CD14-positive monocyte (primary cell): ENCODE measurements at regions not wholly inside any gene's neighbourhood (a gene's known extent, or its start where the extent isn't known, plus 50 kb on each side); places are given as distances from the start of the nearest gene placed in this dataset.

ENCODE experiments used
- DNase-seq, 3 donors: peaks; one replicate each; pipeline ENCODE4 v3.0.0-alpha.2; 2011 to 2022
- H2AFZ ChIP-seq: 2 replicates; pipeline ENCODE4 v1.6.0; 2012; ENCODE audit warnings: mild to moderate bottlenecking, low read depth, low read length, inconsistent platforms; ENCODE audit not compliant: insufficient read depth, poor library complexity, severe bottlenecking
- H3K27ac ChIP-seq, 2 donors: 1 replicate in 1 of 2; 2 replicates in 1 of 2; pipeline ENCODE4 v1.5.1; 2012 to 2013; ENCODE audit warnings: low read length in 2 of 2, control low read depth in 1 of 2, inconsistent platforms in 1 of 2, low read depth in 1 of 2, mild to moderate bottlenecking in 1 of 2
- H3K27me3 ChIP-seq, 2 donors: one replicate each; pipeline versions ENCODE4 v1.6.0 to v1.6.1; 2011 to 2013; ENCODE audit warnings: low read length in 2 of 2; ENCODE audit not compliant: control insufficient read depth in 2 of 2, insufficient read depth in 2 of 2
- H3K36me3 ChIP-seq, 2 donors: replicated peaks in 1 of 2; 1 replicate in 1 of 2; 2 replicates in 1 of 2; pipeline versions ENCODE4 v1.5.1 to v1.6.1; 2012 to 2013; ENCODE audit warnings: low read length in 2 of 2, control low read depth in 1 of 2, inconsistent platforms in 1 of 2, mild to moderate bottlenecking in 1 of 2; ENCODE audit not compliant: insufficient read depth in 2 of 2, control insufficient read depth in 1 of 2
- H3K4me1 ChIP-seq, 2 donors: 1 replicate in 1 of 2; 2 replicates in 1 of 2; pipeline versions ENCODE4 v1.5.1 to v1.6.1; 2012 to 2013; ENCODE audit warnings: low read length in 2 of 2, control low read depth in 1 of 2, inconsistent platforms in 1 of 2, mild to moderate bottlenecking in 1 of 2, moderate library complexity in 1 of 2; ENCODE audit not compliant: insufficient read depth in 2 of 2, control insufficient read depth in 1 of 2
- H3K4me2 ChIP-seq: replicated peaks from 2 replicates; pipeline ENCODE3; 2012; ENCODE audit warnings: low read length, moderate library complexity, mild to moderate bottlenecking; ENCODE audit not compliant: poor library complexity, severe bottlenecking; ENCODE audit errors: extremely low read depth
- H3K4me3 ChIP-seq, 3 experiments: fragments of 200-600 bp in 1 of 3; sonication (generic) in 1 of 3; replicated peaks in 1 of 3; 1 replicate in 2 of 3; 2 replicates in 1 of 3; pipeline ENCODE4 v1.5.1; 2011 to 2013; ENCODE audit warnings: low read length in 3 of 3, mild to moderate bottlenecking in 3 of 3, control low read depth in 2 of 3, low read depth in 2 of 3, inconsistent platforms in 1 of 3, moderate library complexity in 1 of 3
- H3K79me2 ChIP-seq: 2 replicates; pipeline ENCODE4 v1.6.0; 2012; ENCODE audit warnings: mild to moderate bottlenecking, control low read depth, inconsistent platforms, low read length, moderate library complexity; ENCODE audit not compliant: insufficient read depth
- H3K9ac ChIP-seq: 2 replicates; pipeline ENCODE4 v1.6.0; 2017; ENCODE audit warnings: low read length, mild to moderate bottlenecking; ENCODE audit not compliant: insufficient read depth, poor library complexity, severe bottlenecking
- H3K9me3 ChIP-seq, 2 donors: replicated peaks in 1 of 2; 1 replicate in 1 of 2; 2 replicates in 1 of 2; pipeline versions ENCODE4 v1.5.1 to v1.6.1; 2012 to 2013; ENCODE audit warnings: low read length in 2 of 2, control low read depth in 1 of 2; ENCODE audit not compliant: control insufficient read depth in 1 of 2, insufficient read depth in 1 of 2
- H4K20me1 ChIP-seq: 2 replicates; pipeline ENCODE4 v1.6.0; 2012; ENCODE audit warnings: mild to moderate bottlenecking, low read length, control low read depth, moderate library complexity; ENCODE audit not compliant: insufficient read depth
- H3K27ac Mint-ChIP-seq, 7 donors: one replicate each; pipeline ENCODE4 v1.8.0; 2020; ENCODE audit warnings: mild to moderate bottlenecking in 7 of 7, mixed read lengths in 7 of 7, moderate library complexity in 6 of 7, inconsistent platforms in 2 of 7
- H3K27me3 Mint-ChIP-seq, 3 donors: one replicate each; pipeline ENCODE4 v1.8.0; 2021 to 2022; ENCODE audit warnings: low read depth in 3 of 3, mild to moderate bottlenecking in 3 of 3, mixed read lengths in 3 of 3, moderate library complexity in 3 of 3, inconsistent platforms in 1 of 3
- H3K36me3 Mint-ChIP-seq, 2 donors: one replicate each; pipeline ENCODE4 v1.8.0; 2020; ENCODE audit warnings: mixed read lengths in 2 of 2, inconsistent platforms in 1 of 2, mild to moderate bottlenecking in 1 of 2
- H3K4me1 Mint-ChIP-seq: one replicate; pipeline ENCODE4 v1.8.0; 2020; ENCODE audit warnings: mild to moderate bottlenecking, mixed read lengths
- H3K4me3 Mint-ChIP-seq, 2 donors: one replicate each; pipeline ENCODE4 v1.8.0; 2020; ENCODE audit warnings: mild to moderate bottlenecking in 2 of 2, mixed read lengths in 2 of 2, moderate library complexity in 1 of 2
- H3K9me3 Mint-ChIP-seq, 7 donors: one replicate each; pipeline ENCODE4 v1.8.0; 2020 to 2022; ENCODE audit warnings: mixed read lengths in 7 of 7, mild to moderate bottlenecking in 6 of 7, moderate library complexity in 6 of 7, inconsistent platforms in 2 of 7
- WGBS: methylation state at CpG from one replicate; pipeline ENCODE4 v1.1.5; 2013; ENCODE audit warnings: missing lambda C conversion rate; ENCODE audit not compliant: insufficient coverage; 5-methylcytosine and 5-hydroxymethylcytosine counted together
- intact Hi-C, 2 donors: fragments of 100-400 bp; cut with micrococcal nuclease; formaldehyde crosslinking; loops; one replicate each; pipeline versions ENCODE4 v1.15.0 to v1.15.1; 2023
- TF ChIP-seq, protein P1 (sequence below): fragments of 200-600 bp; IDR thresholded peaks from one replicate; pipeline ENCODE4 v1.8.0; 2022; ENCODE audit warnings: antibody characterized with exemption, mild to moderate bottlenecking

DNA sequence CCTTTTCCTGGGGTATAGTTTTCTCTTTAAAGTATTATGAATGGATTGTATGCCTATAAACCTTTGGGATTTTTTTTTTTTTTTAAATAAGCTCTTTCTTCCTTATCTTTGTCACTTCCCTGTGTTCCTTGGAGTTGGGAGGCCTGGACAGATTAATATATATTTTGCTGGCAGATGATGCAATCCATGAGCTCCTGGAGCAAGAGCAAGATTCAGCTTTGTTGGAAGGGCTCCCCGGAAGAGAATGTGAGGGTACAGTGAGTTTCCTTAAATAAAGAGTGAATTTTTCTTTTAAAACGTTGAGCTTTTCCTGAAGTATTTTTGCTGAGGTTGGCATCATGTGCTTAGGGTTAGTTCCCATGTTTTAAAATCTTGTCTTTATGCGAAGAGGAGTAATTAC, 98.7 kb upstream of the SLC28A3 start:
- TF ChIP-seq, protein P1, sequence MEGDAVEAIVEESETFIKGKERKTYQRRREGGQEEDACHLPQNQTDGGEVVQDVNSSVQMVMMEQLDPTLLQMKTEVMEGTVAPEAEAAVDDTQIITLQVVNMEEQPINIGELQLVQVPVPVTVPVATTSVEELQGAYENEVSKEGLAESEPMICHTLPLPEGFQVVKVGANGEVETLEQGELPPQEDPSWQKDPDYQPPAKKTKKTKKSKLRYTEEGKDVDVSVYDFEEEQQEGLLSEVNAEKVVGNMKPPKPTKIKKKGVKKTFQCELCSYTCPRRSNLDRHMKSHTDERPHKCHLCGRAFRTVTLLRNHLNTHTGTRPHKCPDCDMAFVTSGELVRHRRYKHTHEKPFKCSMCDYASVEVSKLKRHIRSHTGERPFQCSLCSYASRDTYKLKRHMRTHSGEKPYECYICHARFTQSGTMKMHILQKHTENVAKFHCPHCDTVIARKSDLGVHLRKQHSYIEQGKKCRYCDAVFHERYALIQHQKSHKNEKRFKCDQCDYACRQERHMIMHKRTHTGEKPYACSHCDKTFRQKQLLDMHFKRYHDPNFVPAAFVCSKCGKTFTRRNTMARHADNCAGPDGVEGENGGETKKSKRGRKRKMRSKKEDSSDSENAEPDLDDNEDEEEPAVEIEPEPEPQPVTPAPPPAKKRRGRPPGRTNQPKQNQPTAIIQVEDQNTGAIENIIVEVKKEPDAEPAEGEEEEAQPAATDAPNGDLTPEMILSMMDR: no peak
- Histone ChIP-seq H3K36me3 (no peaks in the 10 kb centered on the region), H3K9ac (no peak overlapping the region), H4K20me1 (no peaks in the 10 kb centered on the region), H2AFZ (no peak overlapping the region), H3K79me2 (no peaks in the 10 kb centered on the region), H3K27me3 (no peaks in the 10 kb centered on the region), H3K4me1 (no peaks in the 10 kb centered on the region), H3K9me3 (no peaks in the 10 kb centered on the region), H3K4me2 (no peak overlapping the region), H3K4me3 (no peak overlapping the region), H3K27ac (no peak overlapping the region)
- Mint-ChIP-seq H3K27ac (no peak overlapping the region), H3K27me3 (peaks cover 0 to 8% (median 3%) of the 10 kb centered on the region in 3 donors), H3K4me3 (no peak overlapping the region), H3K9me3 (peaks cover 0 to 2% (median 0%) of the 10 kb centered on the region in 7 donors), H3K36me3 (no peaks in the 10 kb centered on the region), H3K4me1 (no peaks in the 10 kb centered on the region)
- intact Hi-C loops: no loop called here
- no CpG with 5 or more reads among the region's 3 CpGs for WGBS
- no peak for DNase-seq

GRCh38 chr9:84442712-84443111, 102.2 kb upstream of the SLC28A3 start:
- WGBS: 100% methylated on average over 2 of the region's 6 CpGs
- Histone ChIP-seq H3K9me3 (no peaks in the 10 kb centered on the region), H3K9ac (no peak overlapping the region), H3K27me3 (no peaks in the 10 kb centered on the region), H3K4me1 (no peaks in the 10 kb centered on the region), H3K4me3 (no peak overlapping the region), H4K20me1 (no peaks in the 10 kb centered on the region), H3K27ac (no peak overlapping the region), H3K36me3 (no peaks in the 10 kb centered on the region), H3K79me2 (no peaks in the 10 kb centered on the region), H3K4me2 (no peak overlapping the region), H2AFZ (no peak overlapping the region)
- no peaks in the 10 kb centered on the region for H3K9me3 Mint-ChIP-seq
- TF ChIP-seq, protein P1: no peak
- no peaks in the 10 kb centered on the region for H3K4me1 Mint-ChIP-seq
- no peak overlapping the region for H3K4me3 Mint-ChIP-seq
- intact Hi-C loops: no loop called here
- H3K27ac Mint-ChIP-seq: no peak overlapping the region
- no peaks in the 10 kb centered on the region for H3K36me3 Mint-ChIP-seq
- DNase-seq: no peak
- peaks cover 0 to 6% (median 2%) of the 10 kb centered on the region in 3 donors for H3K27me3 Mint-ChIP-seq
